ENCODE measurements at regions not wholly inside any gene's neighbourhood (a gene's known extent, or its start where the extent isn't known, plus 50 kb on each side); places are given as distances from the start of the nearest gene placed in this dataset.

GRCh38 chr4:179509489-179509888 is 2067.3 kb upstream of the AGA start:
- TF ChIP-seq ZNF274 (IDR thresholded peaks at IDR 0.05; ENCODE audit: low read depth, low read length) (no peak), SUZ12 (IDR thresholded peaks at IDR 0.05; ENCODE audit: extremely low read depth, insufficient read depth, insufficient read length) (no peak), YY1 (IDR thresholded peaks at IDR 0.05; ENCODE audit: insufficient read depth, insufficient read length) (no peak)

Measured in NT2/D1 (cell line).